Peyer's patch (tissue), 4 donors: ENCODE measurements at regions not wholly inside any gene's neighbourhood (a gene's known extent, or its start where the extent isn't known, plus 50 kb on each side); places are given as distances from the start of the nearest gene placed in this dataset.

ENCODE experiments used
- DNase-seq, 3 donors: peaks; one replicate each; pipeline ENCODE4 v3.0.0-alpha.2; 2017 to 2019
- H3K27ac ChIP-seq, 4 donors: fragments of 200-600 bp; sonication (generic); one replicate each; pipeline ENCODE4 v1.5.1; 2016 to 2019
- H3K27me3 ChIP-seq, 2 donors: fragments of 200-600 bp; sonication (generic); one replicate each; pipeline ENCODE4 v1.5.1; 2019
- H3K36me3 ChIP-seq, 3 donors: fragments of 200-600 bp; sonication (generic); one replicate each; pipeline ENCODE4 v1.5.1; 2016 to 2019
- H3K4me1 ChIP-seq, 4 donors: fragments of 200-600 bp; sonication (generic); one replicate each; pipeline ENCODE4 v1.5.1; 2016 to 2019
- H3K4me3 ChIP-seq, 4 donors: fragments of 200-600 bp; sonication (generic); 1 replicate in 3 of 4; 2 replicates in 1 of 4; pipeline ENCODE4 v1.5.1; 2016 to 2019; ENCODE audit warnings: mild to moderate bottlenecking in 1 of 4
- H3K9me3 ChIP-seq, 4 donors: fragments of 200-600 bp; sonication (generic); one replicate each; pipeline ENCODE4 v1.5.1; 2016 to 2019; ENCODE audit warnings: mild to moderate bottlenecking in 1 of 4
- POLR2A ChIP-seq, 2 donors: fragments of 450-650 bp; IDR thresholded peaks; one replicate each; pipeline ENCODE4 v1.5.1; 2017; ENCODE audit warnings: antibody characterized with exemption in 2 of 2, mild to moderate bottlenecking in 2 of 2, moderate library complexity in 2 of 2
- TF ChIP-seq, protein P1 (sequence below), 6 experiments: fragments of 450-650 bp in 4 of 6; fragments of 200-600 bp in 2 of 6; sonication (generic) in 1 of 6; IDR thresholded peaks; one replicate each; pipeline ENCODE4 v1.5.1; 2017 to 2019; ENCODE audit warnings: antibody characterized with exemption in 6 of 6, mild to moderate bottlenecking in 3 of 6, moderate library complexity in 1 of 6

DNA sequence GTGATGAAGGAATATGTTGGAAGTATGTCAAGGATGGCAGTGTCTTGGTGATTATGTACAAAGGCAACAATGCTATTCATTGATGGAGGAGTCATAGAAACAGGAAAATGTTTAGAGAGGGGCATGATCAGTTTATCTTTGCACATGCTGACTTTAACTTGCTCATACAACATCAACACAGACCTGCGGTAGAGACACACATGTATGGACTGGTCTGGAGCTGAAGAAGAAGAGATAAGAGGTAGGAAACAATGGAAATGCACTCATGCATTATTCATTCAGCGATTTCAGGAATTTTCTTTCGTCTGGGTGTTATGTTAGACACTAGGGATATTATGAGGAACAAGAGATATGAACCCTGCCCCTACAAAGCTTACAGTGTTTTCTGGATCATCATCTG lies 1252.3 kb upstream of the TENM3 start:
- no peak for DNase-seq
- Histone ChIP-seq H3K4me1 (no peaks in the 10 kb centered on the region), H3K27me3 (no peaks in the 10 kb centered on the region), H3K27ac (no peak overlapping the region), H3K36me3 (no peaks in the 10 kb centered on the region), H3K9me3 (no peaks in the 10 kb centered on the region), H3K4me3 (no peak overlapping the region)
- TF ChIP-seq POLR2A (IDR thresholded peaks at IDR 0.05): no peak
- TF ChIP-seq, protein P1, sequence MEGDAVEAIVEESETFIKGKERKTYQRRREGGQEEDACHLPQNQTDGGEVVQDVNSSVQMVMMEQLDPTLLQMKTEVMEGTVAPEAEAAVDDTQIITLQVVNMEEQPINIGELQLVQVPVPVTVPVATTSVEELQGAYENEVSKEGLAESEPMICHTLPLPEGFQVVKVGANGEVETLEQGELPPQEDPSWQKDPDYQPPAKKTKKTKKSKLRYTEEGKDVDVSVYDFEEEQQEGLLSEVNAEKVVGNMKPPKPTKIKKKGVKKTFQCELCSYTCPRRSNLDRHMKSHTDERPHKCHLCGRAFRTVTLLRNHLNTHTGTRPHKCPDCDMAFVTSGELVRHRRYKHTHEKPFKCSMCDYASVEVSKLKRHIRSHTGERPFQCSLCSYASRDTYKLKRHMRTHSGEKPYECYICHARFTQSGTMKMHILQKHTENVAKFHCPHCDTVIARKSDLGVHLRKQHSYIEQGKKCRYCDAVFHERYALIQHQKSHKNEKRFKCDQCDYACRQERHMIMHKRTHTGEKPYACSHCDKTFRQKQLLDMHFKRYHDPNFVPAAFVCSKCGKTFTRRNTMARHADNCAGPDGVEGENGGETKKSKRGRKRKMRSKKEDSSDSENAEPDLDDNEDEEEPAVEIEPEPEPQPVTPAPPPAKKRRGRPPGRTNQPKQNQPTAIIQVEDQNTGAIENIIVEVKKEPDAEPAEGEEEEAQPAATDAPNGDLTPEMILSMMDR (IDR thresholded peaks at IDR 0.05): no peak

DNA sequence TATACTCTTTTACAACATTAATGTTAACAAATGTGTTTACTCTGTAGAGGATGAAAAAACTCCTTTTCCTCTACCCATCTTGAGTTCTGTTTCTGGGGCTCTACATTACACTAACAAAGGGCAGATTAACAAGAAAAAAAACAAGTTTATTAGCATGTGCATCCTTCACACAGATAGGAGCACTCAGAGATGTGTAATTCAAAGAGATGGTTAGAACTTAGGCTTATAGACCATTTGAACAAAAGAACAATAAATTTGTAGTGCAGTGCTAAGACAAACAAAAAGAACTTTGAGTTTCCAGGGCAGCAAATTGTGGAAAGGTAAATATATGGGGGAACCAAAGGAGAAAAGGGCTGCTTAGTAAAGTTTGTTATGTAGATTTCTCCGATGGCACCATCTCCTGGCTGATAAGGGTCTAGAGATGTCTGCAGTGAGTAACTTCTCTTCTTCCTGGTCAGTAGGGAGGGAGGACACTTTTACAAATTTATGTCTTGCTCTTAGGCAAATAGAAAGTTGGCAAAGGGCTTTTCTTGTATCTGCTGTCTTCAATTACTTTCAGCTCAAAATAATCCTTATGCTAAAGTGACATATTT lies 1249.9 kb upstream of the TENM3 start:
- H3K4me3 ChIP-seq: no peak overlapping the region
- H3K36me3 ChIP-seq: no peaks in the 10 kb centered on the region
- no peaks in the 10 kb centered on the region for H3K27me3 ChIP-seq
- TF ChIP-seq, protein P1 (IDR thresholded peaks at IDR 0.05): no peak
- H3K9me3 ChIP-seq: no peaks in the 10 kb centered on the region
- H3K27ac ChIP-seq: no peak overlapping the region
- DNase-seq: no peak
- no peaks in the 10 kb centered on the region for H3K4me1 ChIP-seq

DNA sequence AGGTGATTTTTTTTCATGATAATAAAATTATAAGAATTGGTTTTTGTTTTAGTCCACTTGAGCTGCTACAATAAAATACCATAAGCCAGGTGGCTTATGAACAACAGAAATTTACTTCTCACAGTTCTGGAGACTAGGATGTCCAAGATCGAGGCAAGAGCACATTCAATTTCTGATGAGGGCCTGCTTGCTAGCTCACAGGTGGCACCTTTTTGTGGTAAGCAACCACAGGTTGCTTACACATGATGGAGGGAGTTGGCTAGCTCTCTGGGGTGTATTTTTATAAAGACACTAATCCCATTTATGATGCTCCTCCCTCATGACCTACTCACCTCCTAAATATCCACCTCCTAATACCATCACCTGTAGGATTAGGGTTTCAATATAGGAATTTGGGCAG lies 1248.5 kb upstream of the TENM3 start:
- no peaks in the 10 kb centered on the region for H3K9me3 ChIP-seq
- TF ChIP-seq POLR2A (IDR thresholded peaks at IDR 0.05): no peak
- TF ChIP-seq, protein P1 (IDR thresholded peaks at IDR 0.05): no peak
- no peaks in the 10 kb centered on the region for H3K36me3 ChIP-seq

DNA sequence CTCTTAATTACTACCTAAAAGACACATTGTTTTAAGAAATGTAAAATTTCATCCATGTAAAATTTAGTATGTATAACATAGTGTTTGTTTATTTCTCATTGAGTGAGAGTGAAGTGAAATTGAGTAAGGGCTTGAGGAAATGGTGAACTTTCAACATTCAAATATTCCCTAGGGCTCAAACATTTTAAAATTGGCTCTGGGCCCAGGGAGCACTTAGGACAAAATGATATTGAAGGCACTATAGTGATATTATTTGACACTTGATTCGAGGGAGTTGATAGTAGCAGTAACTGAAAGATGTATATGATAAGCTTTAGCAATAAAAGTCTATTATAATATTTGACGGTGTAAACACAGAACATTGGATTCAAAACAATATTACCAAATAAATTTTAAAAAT lies 1244.0 kb upstream of the TENM3 start:
- no peak for DNase-seq
- Histone ChIP-seq H3K4me3 (no peak overlapping the region), H3K36me3 (no peaks in the 10 kb centered on the region), H3K4me1 (no peaks in the 10 kb centered on the region), H3K27ac (no peak overlapping the region), H3K9me3 (no peaks in the 10 kb centered on the region), H3K27me3 (no peaks in the 10 kb centered on the region)
- TF ChIP-seq, protein P1 (IDR thresholded peaks at IDR 0.05): no peak
- TF ChIP-seq POLR2A (IDR thresholded peaks at IDR 0.05): no peak

More for the DNA sequence above, 1248.5 kb upstream of the TENM3 start:
- H3K27ac ChIP-seq: no peak overlapping the region
- H3K4me3 ChIP-seq: no peak overlapping the region
- no peaks in the 10 kb centered on the region for H3K27me3 ChIP-seq
- H3K4me1 ChIP-seq: no peaks in the 10 kb centered on the region
- no peak for DNase-seq

DNA sequence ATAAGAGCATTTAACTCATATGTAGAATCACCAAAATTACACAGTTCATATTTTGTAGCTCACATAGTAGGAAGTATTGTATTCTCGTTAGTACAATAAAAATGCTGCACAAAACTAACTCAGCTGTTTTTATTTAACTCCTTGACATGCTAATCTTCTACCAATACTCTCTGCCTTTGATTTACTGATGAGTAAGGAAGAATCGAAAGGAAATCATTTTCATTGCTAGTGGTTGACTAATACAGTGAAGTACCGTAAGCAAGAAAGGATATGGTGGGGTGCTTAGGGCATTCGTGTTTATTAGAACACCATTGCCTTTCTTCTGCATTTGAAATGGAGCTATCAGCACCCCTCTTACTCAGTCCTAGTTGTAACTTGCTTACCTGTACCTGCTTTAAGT lies 1239.1 kb upstream of the TENM3 start:
- Histone ChIP-seq H3K27ac (no peak overlapping the region), H3K36me3 (no peaks in the 10 kb centered on the region), H3K9me3 (no peaks in the 10 kb centered on the region), H3K4me1 (no peaks in the 10 kb centered on the region), H3K4me3 (no peak overlapping the region), H3K27me3 (no peaks in the 10 kb centered on the region)
- no peak for DNase-seq
- TF ChIP-seq, protein P1 (IDR thresholded peaks at IDR 0.05): no peak
- no peak for TF ChIP-seq POLR2A (IDR thresholded peaks at IDR 0.05)
